Endothelial cell of umbilical vein (primary cell): ENCODE measurements at regions not wholly inside any gene's neighbourhood (a gene's known extent, or its start where the extent isn't known, plus 50 kb on each side); places are given as distances from the start of the nearest gene placed in this dataset.

Experiments
- BruUV-seq: library from RNA; stranded (reverse); fragments of 400-500 nt; replicated peaks from 2 replicates; lab custom pipeline; 2021; lab: Mats Ljungman, UMichigan
- CTCF ChIA-PET: fragments of 300-600, 350-600 bp; sonication (Branson Sonifier 250); formaldehyde crosslinking; loops from one replicate; lab custom pipeline; 2021; ENCODE audit warnings: antibody characterized with exemption, inconsistent platforms; lab: Charles Lee
- POLR2A ChIA-PET: fragments of 300-600, 350-600 bp; sonication (Branson Sonifier 250); formaldehyde crosslinking; loops from one replicate; lab custom pipeline; 2021; ENCODE audit warnings: antibody characterized with exemption, inconsistent platforms; lab: Charles Lee
- DNase-seq: peaks from one replicate; pipeline ENCODE4 v3.0.0-alpha.2; 2011; ENCODE audit warnings: low read depth, low spot score
- FAIRE-seq: peaks from 2 replicates; lab custom pipeline; 2011; peaks lifted over from hg19 to GRCh38; lab: Jason Lieb, UNC
- H2AFZ ChIP-seq: 2 replicates; pipeline ENCODE4 v1.6.0; 2012; ENCODE audit warnings: low read depth, low read length, control low read depth, inconsistent platforms
- H3K27ac ChIP-seq: 2 replicates; pipeline ENCODE4 v1.5.1; 2011; ENCODE audit warnings: low read depth, mild to moderate bottlenecking, control low read depth, low read length, moderate library complexity; ENCODE audit not compliant: insufficient read depth
- H3K27me3 ChIP-seq, 2 experiments: 2 replicates each; pipeline versions ENCODE4 v1.6.0 to v1.6.1; 2011; ENCODE audit warnings: low read length in 2 of 2, mixed read lengths in 1 of 2; ENCODE audit not compliant: control insufficient read depth in 2 of 2, insufficient read depth in 2 of 2
- H3K36me3 ChIP-seq, 2 experiments: 2 replicates in 1 of 2; 3 replicates in 1 of 2; pipeline ENCODE4 v1.5.1; 2011; ENCODE audit warnings: low read length in 2 of 2, mild to moderate bottlenecking in 1 of 2, moderate library complexity in 1 of 2; ENCODE audit not compliant: control insufficient read depth in 2 of 2, insufficient read depth in 2 of 2; ENCODE audit errors: extremely low read depth in 1 of 2
- H3K4me1 ChIP-seq: 3 replicates; pipeline ENCODE4 v1.5.1; 2011; ENCODE audit warnings: mild to moderate bottlenecking, low read length; ENCODE audit not compliant: control insufficient read depth, insufficient read depth; ENCODE audit errors: extremely low read depth
- H3K4me2 ChIP-seq: 2 replicates; pipeline ENCODE4 v1.6.1; 2011; ENCODE audit warnings: low read length, control low read depth, mixed read lengths; ENCODE audit not compliant: insufficient read depth
- H3K4me3 ChIP-seq, 3 experiments: fragments of 200-600 bp in 1 of 3; sonication (generic), shearing (Covaris generic) in 1 of 3; replicated peaks in 1 of 3; 2 replicates each; pipeline ENCODE4 v1.5.1; 2011 to 2016; ENCODE audit warnings: control low read depth in 3 of 3, low read length in 3 of 3, mild to moderate bottlenecking in 2 of 3, inconsistent platforms in 1 of 3, low read depth in 1 of 3, moderate library complexity in 1 of 3; ENCODE audit not compliant: insufficient read depth in 1 of 3
- H3K79me2 ChIP-seq: 2 replicates; pipeline ENCODE4 v1.6.0; 2012; ENCODE audit warnings: low read length, inconsistent platforms; ENCODE audit not compliant: control insufficient read depth, insufficient read depth
- H3K9ac ChIP-seq: replicated peaks from 2 replicates; pipeline ENCODE3; 2011; ENCODE audit warnings: low read length, control low read depth; ENCODE audit not compliant: insufficient read depth; ENCODE audit errors: extremely low read depth
- H3K9me1 ChIP-seq: replicated peaks from 3 replicates; pipeline ENCODE4 v1.6.0; 2011; ENCODE audit warnings: mild to moderate bottlenecking, low read length; ENCODE audit not compliant: control insufficient read depth, insufficient read depth; ENCODE audit errors: extremely low read depth
- H3K9me3 ChIP-seq: replicated peaks from 2 replicates; pipeline ENCODE4 v1.5.1; 2012; ENCODE audit warnings: low read length, inconsistent platforms; ENCODE audit not compliant: control insufficient read depth, insufficient read depth
- H4K20me1 ChIP-seq: replicated peaks from 2 replicates; pipeline ENCODE3; 2011; ENCODE audit warnings: mild to moderate bottlenecking, low read length; ENCODE audit not compliant: control insufficient read depth, insufficient read depth; ENCODE audit errors: extremely low read depth
- CTCF ChIP-seq, 2 donors: IDR thresholded peaks; 1 replicate in 1 of 2; 2 replicates in 1 of 2; pipeline ENCODE4 v1.5.1; 2011; ENCODE audit warnings: low read length in 2 of 2, mild to moderate bottlenecking in 2 of 2, moderate library complexity in 2 of 2, control low read depth in 1 of 2, inconsistent platforms in 1 of 2, low read depth in 1 of 2; ENCODE audit not compliant: insufficient read depth in 1 of 2; ENCODE audit errors: extremely low read depth in 1 of 2
- EZH2 ChIP-seq: IDR thresholded peaks from 2 replicates; pipeline ENCODE4 v1.6.1; 2012; ENCODE audit warnings: borderline replicate concordance, low read depth, mild to moderate bottlenecking, moderate library complexity, low read length, inconsistent platforms; ENCODE audit not compliant: severe bottlenecking
- FOS ChIP-seq: IDR thresholded peaks from 2 replicates; pipeline ENCODE4 v1.6.1; 2011; ENCODE audit warnings: mild to moderate bottlenecking, low read length, moderate library complexity, borderline replicate concordance; ENCODE audit not compliant: insufficient read depth
- GATA2 ChIP-seq: IDR thresholded peaks from 2 replicates; pipeline ENCODE4 v1.7.0; 2011; ENCODE audit warnings: low read depth, mild to moderate bottlenecking, moderate library complexity, mixed read lengths, low read length; ENCODE audit not compliant: insufficient read length, insufficient read depth
- JUN ChIP-seq: IDR thresholded peaks from 2 replicates; pipeline ENCODE4 v1.6.1; 2011; ENCODE audit warnings: borderline replicate concordance, low read depth; ENCODE audit not compliant: insufficient read length, insufficient read depth
- MYC ChIP-seq: IDR thresholded peaks from one replicate; pipeline ENCODE4 v1.6.1; 2011; ENCODE audit warnings: mild to moderate bottlenecking, low read depth, low read length
- POLR2A ChIP-seq: IDR thresholded peaks from 2 replicates; pipeline ENCODE4 v1.6.1; 2012; ENCODE audit warnings: low read depth, mild to moderate bottlenecking, control low read depth, low read length
- POLR2AphosphoS5 ChIP-seq: IDR thresholded peaks from 2 replicates; pipeline ENCODE4 v1.6.1; 2012; ENCODE audit warnings: low read depth, mild to moderate bottlenecking, control low read depth, low read length, moderate library complexity; ENCODE audit not compliant: insufficient read depth
- dilution Hi-C: fragments of 300-500 bp; cut with MboI; formaldehyde crosslinking; loops from one replicate; pipeline ENCODE4 v1.15.0; 2019; ENCODE audit warnings: low sequenced_read_pairs; ENCODE audit not compliant: extremely low pct_ligation_motif_present
- intact Hi-C: fragments of 100-400 bp; cut with micrococcal nuclease; formaldehyde crosslinking; loops from one replicate; pipeline ENCODE4 v1.10.0; 2022

DNA sequence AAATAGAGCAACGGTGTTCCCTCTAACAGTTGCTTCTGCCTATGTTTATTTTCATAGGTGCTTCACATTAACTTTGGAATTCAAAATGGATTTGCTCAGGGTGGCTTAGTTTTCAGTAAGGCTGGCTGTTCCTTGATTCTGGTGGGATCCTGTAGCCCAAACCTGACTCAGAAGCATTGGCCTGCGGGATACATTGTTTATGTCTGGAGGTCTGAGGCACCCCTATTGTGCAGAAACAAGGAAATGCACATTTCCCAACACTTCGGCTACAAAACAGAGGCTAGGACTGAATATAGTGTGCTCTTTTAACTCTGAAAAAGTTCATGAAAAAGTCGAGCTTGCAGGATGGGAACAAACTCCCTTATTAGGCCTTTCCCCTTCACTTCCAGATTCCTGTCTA lies 133.8 kb upstream of the F3 start:
- TF ChIP-seq GATA2 (no peak), JUN (no peak), FOS (no peak), CTCF (IDR thresholded peaks at IDR 0.05; ENCODE audit: extremely low read depth in 1 of 2, insufficient read depth in 1 of 2, low read depth in 1 of 2, low read length in 2 of 2) (no peak), POLR2A (no peak)
- Histone ChIP-seq H3K9me1 (no peaks in the 10 kb centered on the region), H3K9ac (no peak overlapping the region), H2AFZ (no peak overlapping the region), H3K4me3 (no peak overlapping the region), H3K9me3 (no peaks in the 10 kb centered on the region), H3K27ac (no peak overlapping the region), H3K27me3 (peaks cover 11 to 16% of the 10 kb centered on the region in 2 experiments), H3K4me2 (no peak overlapping the region), H4K20me1 (no peaks in the 10 kb centered on the region), H3K36me3 (no peaks in the 10 kb centered on the region), H3K79me2 (no peaks in the 10 kb centered on the region), H3K4me1 (no peaks in the 10 kb centered on the region)
- FAIRE-seq (no peak), DNase-seq (no peak)
- BruUV-seq = no TSS peak
- intact Hi-C loops (no loop called here), dilution Hi-C loops (no loop called here)
- CTCF ChIA-PET = no interaction called here
- POLR2A ChIA-PET = no interaction called here

DNA sequence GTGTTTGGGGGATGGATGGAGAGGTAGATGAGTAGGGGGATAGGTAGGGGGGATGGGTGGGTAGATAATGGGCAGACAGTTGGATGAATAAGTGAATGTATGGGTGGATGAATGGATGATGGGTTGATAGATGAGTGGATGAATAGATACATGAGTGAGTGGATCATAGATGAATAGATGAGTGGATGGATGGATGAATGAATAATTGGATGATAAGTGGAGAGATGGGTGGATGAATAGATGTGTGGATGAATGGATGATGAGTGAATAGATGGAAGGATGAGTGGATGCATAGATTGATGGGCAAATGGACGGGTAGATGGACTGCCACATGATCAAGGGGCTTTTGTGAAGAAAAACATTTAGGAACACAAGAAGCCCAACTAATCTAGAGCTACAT lies 133.3 kb upstream of the F3 start:
- no peak overlapping the region for H3K9ac ChIP-seq
- POLR2A ChIA-PET = no interaction called here
- CTCF ChIA-PET = no interaction called here
- dilution Hi-C loops = no loop called here
- no peaks in the 10 kb centered on the region for H3K4me1 ChIP-seq
- no peaks in the 10 kb centered on the region for H4K20me1 ChIP-seq
- no peak overlapping the region for H3K4me3 ChIP-seq
- DNase-seq (no peak), FAIRE-seq (no peak)
- no peaks in the 10 kb centered on the region for H3K79me2 ChIP-seq
- no peaks in the 10 kb centered on the region for H3K9me1 ChIP-seq
- TF ChIP-seq EZH2 (no peak), GATA2 (no peak), MYC (no peak), POLR2A (no peak), JUN (no peak), POLR2AphosphoS5 (no peak)
- intact Hi-C loops = no loop called here
- H2AFZ ChIP-seq = no peak overlapping the region
- peaks cover 14% of the 10 kb centered on the region in 2 experiments for H3K27me3 ChIP-seq
- no peak overlapping the region for H3K27ac ChIP-seq
- no peaks in the 10 kb centered on the region for H3K9me3 ChIP-seq
- H3K4me2 ChIP-seq = no peak overlapping the region
- BruUV-seq = no TSS peak
- no peaks in the 10 kb centered on the region for H3K36me3 ChIP-seq
